H1 (cell line): ENCODE measurements at regions not wholly inside any gene's neighbourhood (a gene's known extent, or its start where the extent isn't known, plus 50 kb on each side); places are given as distances from the start of the nearest gene placed in this dataset.

Source experiments
- CTCF ChIA-PET: fragments of 300-600 bp; sonication (Branson Sonifier 250); formaldehyde crosslinking; loops from one replicate; lab custom pipeline; 2021; ENCODE audit not compliant: partially characterized antibody; lab: Charles Lee
- POLR2A ChIA-PET: fragments of 300-600 bp; sonication (Branson Sonifier 250); formaldehyde crosslinking; loops from one replicate; lab custom pipeline; 2021; ENCODE audit warnings: inconsistent platforms; ENCODE audit not compliant: partially characterized antibody; lab: Charles Lee
- DNase-seq, 2 experiments: peaks; one replicate each; pipeline versions ENCODE4 v3.0.0 to v3.0.0-alpha.2; 2010 to 2022; ENCODE audit warnings: low spot score in 2 of 2, low read depth in 1 of 2, mixed read lengths in 1 of 2
- FAIRE-seq: peaks from 2 replicates; lab custom pipeline; 2011; peaks lifted over from hg19 to GRCh38; lab: Jason Lieb, UNC
- H2AFZ ChIP-seq: 2 replicates; pipeline ENCODE4 v1.8.1; 2012; ENCODE audit warnings: low read length, inconsistent platforms
- H2AK5ac ChIP-seq: 2 replicates; pipeline ENCODE4 v1.6.1; 2013; ENCODE audit warnings: low read depth, low read length
- H2BK120ac ChIP-seq: replicated peaks from 2 replicates; pipeline ENCODE3; 2013; ENCODE audit warnings: low read depth, low read length, inconsistent platforms
- H2BK12ac ChIP-seq: 2 replicates; pipeline ENCODE4 v1.6.1; 2013; ENCODE audit warnings: low read depth, low read length
- H2BK15ac ChIP-seq: 2 replicates; pipeline ENCODE4 v1.6.1; 2013; ENCODE audit warnings: low read length
- H2BK20ac ChIP-seq: 2 replicates; pipeline ENCODE4 v1.6.1; 2013; ENCODE audit warnings: low read length
- H2BK5ac ChIP-seq: 2 replicates; pipeline ENCODE4 v1.6.1; 2013; ENCODE audit warnings: low read depth, low read length
- H3K14ac ChIP-seq: 2 replicates; pipeline ENCODE4 v1.6.1; 2013; ENCODE audit warnings: inconsistent platforms; ENCODE audit not compliant: insufficient read length
- H3K18ac ChIP-seq: 2 replicates; pipeline ENCODE4 v1.6.1; 2013; ENCODE audit warnings: low read length; ENCODE audit errors: extremely low read depth
- H3K23ac ChIP-seq: 2 replicates; pipeline ENCODE4 v1.6.1; 2013; ENCODE audit warnings: inconsistent platforms; ENCODE audit not compliant: insufficient read length
- H3K23me2 ChIP-seq: 2 replicates; pipeline ENCODE4 v1.6.1; 2013; ENCODE audit warnings: low read depth, low read length
- H3K27ac ChIP-seq: 2 replicates; pipeline ENCODE4 v1.6.1; 2011; ENCODE audit warnings: low read depth, low read length, inconsistent platforms
- H3K27me3 ChIP-seq, 4 experiments: replicated peaks in 1 of 4; 1 replicate in 1 of 4; 2 replicates in 3 of 4; pipeline versions ENCODE4 v1.6.1 to v1.8.1; 2011 to 2013; ENCODE audit warnings: low read length in 3 of 4, mild to moderate bottlenecking in 3 of 4, inconsistent platforms in 2 of 4, mixed read lengths in 2 of 4, moderate library complexity in 1 of 4; ENCODE audit not compliant: control insufficient read depth in 3 of 4, insufficient read depth in 3 of 4; ENCODE audit errors: extremely low read depth in 1 of 4
- H3K36me3 ChIP-seq, 4 experiments: 2 replicates each; pipeline versions ENCODE4 v1.6.1 to v1.8.1; 2011 to 2013; ENCODE audit warnings: mild to moderate bottlenecking in 4 of 4, low read length in 3 of 4, moderate library complexity in 2 of 4, control low read depth in 1 of 4, inconsistent platforms in 1 of 4; ENCODE audit not compliant: insufficient read depth in 4 of 4, control insufficient read depth in 2 of 4
- H3K4ac ChIP-seq: replicated peaks from 2 replicates; pipeline ENCODE3; 2013; ENCODE audit warnings: low read length, low read depth, mixed read lengths, inconsistent platforms; ENCODE audit not compliant: insufficient read length
- H3K4me1 ChIP-seq, 4 experiments: replicated peaks in 1 of 4; 1 replicate in 1 of 4; 2 replicates in 3 of 4; pipeline versions ENCODE4 v1.6.1 to v1.8.1; 2011 to 2013; ENCODE audit warnings: low read length in 3 of 4, inconsistent platforms in 2 of 4, mixed read lengths in 1 of 4; ENCODE audit not compliant: insufficient read depth in 4 of 4, control insufficient read depth in 3 of 4
- H3K4me2 ChIP-seq, 2 experiments: 2 replicates each; pipeline versions ENCODE4 v1.6.1 to v1.8.1; 2011 to 2013; ENCODE audit warnings: low read depth in 2 of 2, low read length in 2 of 2, control low read depth in 1 of 2, inconsistent platforms in 1 of 2, mild to moderate bottlenecking in 1 of 2; ENCODE audit not compliant: insufficient read depth in 1 of 2
- H3K4me3 ChIP-seq, 4 experiments: fragments of 200-600, 300-600 bp in 1 of 4; sonication (generic), shearing (Covaris generic), sonication (Bioruptor Twin) in 1 of 4; 2 replicates each; pipeline versions ENCODE4 v1.5.1 to v1.8.1; 2011 to 2016; ENCODE audit warnings: low read length in 4 of 4, low read depth in 3 of 4, control low read depth in 2 of 4, inconsistent platforms in 2 of 4, mild to moderate bottlenecking in 2 of 4, mixed read lengths in 1 of 4, moderate library complexity in 1 of 4; ENCODE audit not compliant: insufficient read depth in 2 of 4; ENCODE audit errors: extremely low read depth in 1 of 4
- H3K56ac ChIP-seq: replicated peaks from 2 replicates; pipeline ENCODE3; 2013; ENCODE audit warnings: low read depth, mild to moderate bottlenecking, mixed read lengths, low read length, inconsistent platforms; ENCODE audit not compliant: insufficient read length
- H3K79me1 ChIP-seq: 2 replicates; pipeline ENCODE4 v1.6.1; 2013; ENCODE audit warnings: low read depth, low read length, control low read depth
- H3K79me2 ChIP-seq, 2 experiments: 2 replicates each; pipeline versions ENCODE4 v1.6.1 to v1.8.1; 2012 to 2013; ENCODE audit warnings: low read length in 2 of 2, mild to moderate bottlenecking in 2 of 2, inconsistent platforms in 1 of 2; ENCODE audit not compliant: insufficient read depth in 2 of 2, control insufficient read depth in 1 of 2
- H3K9ac ChIP-seq, 4 experiments: replicated peaks in 1 of 4; 1 replicate in 1 of 4; 2 replicates in 3 of 4; pipeline versions ENCODE4 v1.6.1 to v1.8.1; 2011 to 2013; ENCODE audit warnings: low read depth in 3 of 4, low read length in 3 of 4, control low read depth in 2 of 4, mild to moderate bottlenecking in 2 of 4, moderate library complexity in 2 of 4, inconsistent platforms in 1 of 4; ENCODE audit errors: extremely low read depth in 1 of 4
- H3K9me3 ChIP-seq, 2 experiments: 2 replicates each; pipeline versions ENCODE4 v1.6.1 to v1.8.1; 2012 to 2013; ENCODE audit warnings: mild to moderate bottlenecking in 2 of 2, moderate library complexity in 2 of 2, control low read depth in 1 of 2, inconsistent platforms in 1 of 2, low read depth in 1 of 2, low read length in 1 of 2, mixed read lengths in 1 of 2; ENCODE audit not compliant: insufficient read depth in 2 of 2
- H4K20me1 ChIP-seq, 2 experiments: replicated peaks in 1 of 2; 2 replicates each; pipeline versions ENCODE3 to v1.8.1; 2011 to 2013; ENCODE audit warnings: inconsistent platforms in 2 of 2, low read length in 2 of 2, mild to moderate bottlenecking in 1 of 2; ENCODE audit not compliant: insufficient read depth in 2 of 2, control insufficient read depth in 1 of 2
- H4K5ac ChIP-seq: 2 replicates; pipeline ENCODE4 v1.6.1; 2013; ENCODE audit warnings: low read length, low read depth, mixed read lengths, inconsistent platforms; ENCODE audit not compliant: insufficient read length
- H4K8ac ChIP-seq: 2 replicates; pipeline ENCODE4 v1.8.0; 2013; ENCODE audit warnings: mild to moderate bottlenecking, moderate library complexity, low read length, inconsistent platforms; ENCODE audit not compliant: insufficient read depth; ENCODE audit errors: extremely low read depth
- H4K91ac ChIP-seq: replicated peaks from 2 replicates; pipeline ENCODE3; 2013; ENCODE audit warnings: low read length, mixed read lengths, inconsistent platforms; ENCODE audit not compliant: insufficient read length
- BRCA1 ChIP-seq: IDR thresholded peaks from 2 replicates; pipeline ENCODE4 v1.6.1; 2012; ENCODE audit warnings: low read depth, low read length, improper control_type of control experiment
- E2F6 ChIP-seq: IDR thresholded peaks from 2 replicates; pipeline ENCODE4 v1.6.1; 2012; ENCODE audit warnings: inconsistent platforms
- KDM1A ChIP-seq: fragments of 200-600, 300-600 bp; sonication (generic); IDR thresholded peaks from 2 replicates; pipeline ENCODE4 v1.7.1; 2016; ENCODE audit warnings: mild to moderate bottlenecking, low read length, borderline replicate concordance
- RAD21 ChIP-seq, 2 experiments: IDR thresholded peaks in 1 of 2; conservative IDR thresholded peaks in 1 of 2; 2 replicates each; pipeline ENCODE4 v1.6.1; 2011; ENCODE audit warnings: low read depth in 2 of 2, low read length in 2 of 2, improper control_type of control experiment in 1 of 2, inconsistent platforms in 1 of 2, mild to moderate bottlenecking in 1 of 2, moderate library complexity in 1 of 2
- SIX5 ChIP-seq: IDR thresholded peaks from 2 replicates; pipeline ENCODE4 v1.6.1; 2011; ENCODE audit warnings: mild to moderate bottlenecking, low read depth, low read length
- SRF ChIP-seq: IDR thresholded peaks from 2 replicates; pipeline ENCODE4 v1.6.1; 2011; ENCODE audit warnings: mild to moderate bottlenecking, low read depth, low read length, moderate library complexity
- WGBS, 2 experiments: shearing (Covaris generic) in 1 of 2; methylation state at CpG; one replicate each; pipeline versions ENCODE4 v1.1.6 to v1.1.7; 2013 to 2015; ENCODE audit warnings: low lambda C conversion rate in 2 of 2, mixed read lengths in 2 of 2, inconsistent platforms in 1 of 2, low coverage in 1 of 2, missing lambda C conversion rate in 1 of 2; ENCODE audit not compliant: insufficient replicate concordance in 2 of 2, insufficient coverage in 1 of 2, insufficient read length in 1 of 2; ENCODE audit errors: extremely low coverage in 1 of 2, missing lambda C conversion rate in 1 of 2; 5-methylcytosine and 5-hydroxymethylcytosine counted together

- Histone ChIP-seq H3K18ac (no peak overlapping the region), H3K4me2 (no peak overlapping the region), H2BK12ac (no peak overlapping the region), H3K56ac (no peak overlapping the region), H3K9ac (no peak overlapping the region), H3K4me1 (peaks cover 0 to 3% (median 0%) of the 10 kb centered on the region in 4 experiments; a peak in 1 of 7 replicates), H3K9me3 (no peaks in the 10 kb centered on the region), H3K4ac (no peak overlapping the region), H2BK15ac (no peak overlapping the region), H3K79me1 (no peaks in the 10 kb centered on the region), H3K14ac (no peak overlapping the region), H3K23ac (no peak overlapping the region), H3K27me3 (no peaks in the 10 kb centered on the region), H4K8ac (no peak overlapping the region), H3K79me2 (no peaks in the 10 kb centered on the region), H3K27ac (no peak overlapping the region), H2BK20ac (no peak overlapping the region), H3K4me3 (no peak overlapping the region), H4K20me1 (no peaks in the 10 kb centered on the region), H2BK5ac (no peak overlapping the region), H3K23me2 (no peaks in the 10 kb centered on the region), H2AFZ (no peak overlapping the region), H4K91ac (no peak overlapping the region), H3K36me3 (no peaks in the 10 kb centered on the region), H4K5ac (no peak overlapping the region), H2BK120ac (no peak overlapping the region), H2AK5ac (no peak overlapping the region)
- TF ChIP-seq KDM1A (no peak), BRCA1 (no peak), SRF (no peak), RAD21 (IDR thresholded peaks at IDR 0.05 in 1 of 2, conservative IDR thresholded peaks at IDR 0.05 in 1 of 2; ENCODE audit: low read depth in 2 of 2, low read length in 2 of 2) (no peak), SIX5 (no peak), E2F6 (no peak)
- POLR2A ChIA-PET = no interaction called here
- 100% methylated on average over 2 of the region's 2 CpGs; no CpG with 5 or more reads in 1 of the 2 experiments for WGBS, 2 experiments
- CTCF ChIA-PET = no interaction called here
- FAIRE-seq (no peak), DNase-seq (no peak)
These were observed 390.3 kb upstream of the GALNT5 start for GRCh38 chr2:156867201-156867600.
